Peyer's patch (tissue), 4 donors: ENCODE measurements at regions not wholly inside any gene's neighbourhood (a gene's known extent, or its start where the extent isn't known, plus 50 kb on each side); places are given as distances from the start of the nearest gene placed in this dataset.

Source experiments
- DNase-seq, 3 donors: peaks; one replicate each; pipeline ENCODE4 v3.0.0-alpha.2; 2017 to 2019
- H3K27ac ChIP-seq, 4 donors: fragments of 200-600 bp; sonication (generic); one replicate each; pipeline ENCODE4 v1.5.1; 2016 to 2019
- H3K27me3 ChIP-seq, 2 donors: fragments of 200-600 bp; sonication (generic); one replicate each; pipeline ENCODE4 v1.5.1; 2019
- H3K36me3 ChIP-seq, 3 donors: fragments of 200-600 bp; sonication (generic); one replicate each; pipeline ENCODE4 v1.5.1; 2016 to 2019
- H3K4me1 ChIP-seq, 4 donors: fragments of 200-600 bp; sonication (generic); one replicate each; pipeline ENCODE4 v1.5.1; 2016 to 2019
- H3K4me3 ChIP-seq, 4 donors: fragments of 200-600 bp; sonication (generic); 1 replicate in 3 of 4; 2 replicates in 1 of 4; pipeline ENCODE4 v1.5.1; 2016 to 2019; ENCODE audit warnings: mild to moderate bottlenecking in 1 of 4
- H3K9me3 ChIP-seq, 4 donors: fragments of 200-600 bp; sonication (generic); one replicate each; pipeline ENCODE4 v1.5.1; 2016 to 2019; ENCODE audit warnings: mild to moderate bottlenecking in 1 of 4
- POLR2A ChIP-seq, 2 donors: fragments of 450-650 bp; IDR thresholded peaks; one replicate each; pipeline ENCODE4 v1.5.1; 2017; ENCODE audit warnings: antibody characterized with exemption in 2 of 2, mild to moderate bottlenecking in 2 of 2, moderate library complexity in 2 of 2
- TF ChIP-seq, protein P1 (sequence below), 6 experiments: fragments of 450-650 bp in 4 of 6; fragments of 200-600 bp in 2 of 6; sonication (generic) in 1 of 6; IDR thresholded peaks; one replicate each; pipeline ENCODE4 v1.5.1; 2017 to 2019; ENCODE audit warnings: antibody characterized with exemption in 6 of 6, mild to moderate bottlenecking in 3 of 6, moderate library complexity in 1 of 6

DNA sequence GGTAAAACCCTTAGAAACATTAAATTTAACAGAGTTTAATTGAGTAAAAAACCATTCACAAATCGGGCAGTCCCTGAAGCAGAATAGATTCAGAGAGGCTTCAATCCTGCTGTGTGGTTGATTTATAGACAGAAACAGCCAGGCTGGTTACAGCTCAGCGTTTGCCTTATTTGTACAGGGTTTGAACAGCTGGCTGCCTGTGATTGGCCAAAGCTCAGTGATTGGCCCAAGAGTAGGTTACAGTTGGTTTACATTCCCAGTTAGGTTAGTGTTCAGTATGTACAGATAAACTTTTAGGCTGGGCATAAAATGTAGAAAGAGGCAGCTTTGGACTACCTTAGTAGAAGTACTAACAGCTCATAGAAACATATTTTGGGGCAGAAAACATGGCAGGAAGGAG lies 210.4 kb upstream of the ELAC2 start:
- Histone ChIP-seq H3K9me3 (no peaks in the 10 kb centered on the region), H3K4me1 (no peaks in the 10 kb centered on the region), H3K27me3 (no peaks in the 10 kb centered on the region), H3K4me3 (no peak overlapping the region), H3K27ac (no peak overlapping the region), H3K36me3 (no peaks in the 10 kb centered on the region)
- TF ChIP-seq POLR2A (IDR thresholded peaks at IDR 0.05) = no peak
- DNase-seq = no peak

DNA sequence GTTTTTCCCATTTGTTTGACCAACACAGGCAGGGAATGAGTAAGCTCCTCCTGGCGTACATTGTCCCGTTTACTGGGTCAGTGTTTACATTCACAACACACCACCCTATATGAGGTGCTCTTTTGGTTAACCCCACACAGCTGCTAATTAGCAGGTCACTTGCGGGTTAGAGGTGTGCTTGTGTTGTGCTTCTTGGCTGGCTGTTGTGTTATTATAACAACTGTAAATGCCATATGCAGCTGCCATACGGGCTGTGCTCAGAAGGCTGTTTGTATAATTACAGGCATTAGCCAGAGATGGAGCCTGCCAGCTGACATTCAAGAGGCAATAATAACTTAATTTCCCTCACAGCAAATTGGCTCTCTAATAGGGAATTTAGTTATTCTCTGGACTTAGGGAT lies 205.1 kb upstream of the ELAC2 start:
- H3K36me3 ChIP-seq = no peaks in the 10 kb centered on the region
- TF ChIP-seq, protein P1, sequence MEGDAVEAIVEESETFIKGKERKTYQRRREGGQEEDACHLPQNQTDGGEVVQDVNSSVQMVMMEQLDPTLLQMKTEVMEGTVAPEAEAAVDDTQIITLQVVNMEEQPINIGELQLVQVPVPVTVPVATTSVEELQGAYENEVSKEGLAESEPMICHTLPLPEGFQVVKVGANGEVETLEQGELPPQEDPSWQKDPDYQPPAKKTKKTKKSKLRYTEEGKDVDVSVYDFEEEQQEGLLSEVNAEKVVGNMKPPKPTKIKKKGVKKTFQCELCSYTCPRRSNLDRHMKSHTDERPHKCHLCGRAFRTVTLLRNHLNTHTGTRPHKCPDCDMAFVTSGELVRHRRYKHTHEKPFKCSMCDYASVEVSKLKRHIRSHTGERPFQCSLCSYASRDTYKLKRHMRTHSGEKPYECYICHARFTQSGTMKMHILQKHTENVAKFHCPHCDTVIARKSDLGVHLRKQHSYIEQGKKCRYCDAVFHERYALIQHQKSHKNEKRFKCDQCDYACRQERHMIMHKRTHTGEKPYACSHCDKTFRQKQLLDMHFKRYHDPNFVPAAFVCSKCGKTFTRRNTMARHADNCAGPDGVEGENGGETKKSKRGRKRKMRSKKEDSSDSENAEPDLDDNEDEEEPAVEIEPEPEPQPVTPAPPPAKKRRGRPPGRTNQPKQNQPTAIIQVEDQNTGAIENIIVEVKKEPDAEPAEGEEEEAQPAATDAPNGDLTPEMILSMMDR (IDR thresholded peaks at IDR 0.05) = no peak
- TF ChIP-seq POLR2A (IDR thresholded peaks at IDR 0.05) = no peak
- no peaks in the 10 kb centered on the region for H3K27me3 ChIP-seq
- no peaks in the 10 kb centered on the region for H3K9me3 ChIP-seq
- no peak overlapping the region for H3K27ac ChIP-seq
- DNase-seq = peak in 1 of 3 donors; percentile 45
- no peaks in the 10 kb centered on the region for H3K4me1 ChIP-seq
- H3K4me3 ChIP-seq = no peak overlapping the region

DNA sequence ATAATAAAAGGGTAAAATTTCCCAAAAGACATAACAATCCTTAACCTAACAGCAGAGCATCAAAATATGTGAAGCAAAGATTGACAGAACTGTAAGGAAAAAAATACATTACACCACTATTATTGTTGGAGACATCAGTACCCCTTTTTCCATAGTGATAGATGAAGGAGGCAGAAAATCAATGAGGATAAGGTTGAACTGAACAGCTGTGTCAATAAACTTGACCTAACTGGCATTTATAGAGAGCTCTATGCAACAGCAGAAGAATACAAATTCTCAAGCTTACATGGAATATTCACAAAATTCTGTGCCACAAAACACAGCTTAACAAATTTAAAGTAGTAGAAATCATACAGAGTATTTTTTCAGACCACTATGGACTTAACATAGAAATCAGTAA lies 195.0 kb upstream of the ELAC2 start:
- no peaks in the 10 kb centered on the region for H3K27me3 ChIP-seq
- TF ChIP-seq POLR2A (IDR thresholded peaks at IDR 0.05) = no peak
- TF ChIP-seq, protein P1 (IDR thresholded peaks at IDR 0.05) = no peak

DNA sequence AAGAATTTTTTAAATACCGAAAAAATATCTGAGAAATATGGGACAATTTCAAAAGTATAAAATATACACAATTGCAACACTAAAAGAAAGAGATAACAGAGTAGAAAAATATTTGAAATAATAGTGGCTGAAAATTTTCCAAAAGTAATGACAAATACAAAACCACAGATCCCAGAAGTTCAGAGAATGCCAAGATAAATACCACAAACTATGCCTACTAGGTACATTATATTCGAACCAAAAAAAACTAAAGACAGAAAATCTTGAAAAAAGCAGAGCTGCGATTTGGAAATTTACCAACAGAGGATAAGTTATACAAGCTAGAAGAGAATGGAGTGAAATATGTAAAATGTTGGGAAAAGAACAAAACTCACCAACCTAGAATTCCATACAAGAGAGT lies 191.3 kb upstream of the ELAC2 start:
- no peak for DNase-seq
- Histone ChIP-seq H3K27ac (no peak overlapping the region), H3K4me1 (no peaks in the 10 kb centered on the region)

More for the DNA sequence above, 195.0 kb upstream of the ELAC2 start:
- Histone ChIP-seq H3K36me3 (no peaks in the 10 kb centered on the region), H3K4me1 (no peaks in the 10 kb centered on the region), H3K27ac (no peak overlapping the region), H3K4me3 (no peak overlapping the region), H3K9me3 (no peaks in the 10 kb centered on the region)
- DNase-seq = no peak

DNA sequence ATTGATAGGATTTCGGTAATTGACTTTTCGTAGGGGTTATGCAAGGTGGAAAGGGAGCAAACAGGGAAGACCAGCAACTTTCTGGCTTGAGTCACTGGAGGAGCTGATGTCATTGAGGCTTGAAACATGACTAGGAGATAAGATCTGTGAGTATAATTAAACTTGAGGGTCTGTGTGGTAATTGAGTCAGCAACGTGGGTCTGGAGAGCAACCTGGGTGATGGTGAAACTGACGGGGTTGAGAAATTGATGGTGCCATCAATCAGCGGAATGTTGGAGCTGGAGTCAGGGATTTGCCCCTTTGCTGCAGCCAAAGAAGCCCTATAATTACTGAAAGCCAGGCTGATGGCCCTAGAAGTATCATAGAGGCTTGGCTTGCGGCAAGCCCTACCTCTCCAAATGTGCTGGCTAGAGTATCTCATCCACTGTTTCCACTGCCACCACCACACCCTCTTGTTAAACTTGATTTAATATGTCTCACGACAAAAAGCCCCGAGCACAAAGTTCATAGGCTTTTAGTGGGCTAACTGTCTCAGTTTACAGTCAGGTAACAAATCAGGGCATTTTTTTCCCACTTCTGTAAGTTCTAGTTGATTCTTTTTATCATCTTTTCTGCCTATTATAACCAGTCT lies 186.9 kb upstream of the ELAC2 start:
- no peaks in the 10 kb centered on the region for H3K27me3 ChIP-seq
- no peaks in the 10 kb centered on the region for H3K4me1 ChIP-seq
- no peak overlapping the region for H3K27ac ChIP-seq
- H3K4me3 ChIP-seq = no peak overlapping the region
- TF ChIP-seq, protein P1 (IDR thresholded peaks at IDR 0.05) = no peak
- TF ChIP-seq POLR2A (IDR thresholded peaks at IDR 0.05) = no peak
- no peaks in the 10 kb centered on the region for H3K36me3 ChIP-seq
- no peaks in the 10 kb centered on the region for H3K9me3 ChIP-seq
- DNase-seq = no peak

More for the DNA sequence above, 191.3 kb upstream of the ELAC2 start:
- no peak for TF ChIP-seq POLR2A (IDR thresholded peaks at IDR 0.05)
- TF ChIP-seq, protein P1 (IDR thresholded peaks at IDR 0.05) = no peak
- Histone ChIP-seq H3K36me3 (no peaks in the 10 kb centered on the region), H3K4me3 (no peak overlapping the region), H3K27me3 (no peaks in the 10 kb centered on the region), H3K9me3 (no peaks in the 10 kb centered on the region)

DNA sequence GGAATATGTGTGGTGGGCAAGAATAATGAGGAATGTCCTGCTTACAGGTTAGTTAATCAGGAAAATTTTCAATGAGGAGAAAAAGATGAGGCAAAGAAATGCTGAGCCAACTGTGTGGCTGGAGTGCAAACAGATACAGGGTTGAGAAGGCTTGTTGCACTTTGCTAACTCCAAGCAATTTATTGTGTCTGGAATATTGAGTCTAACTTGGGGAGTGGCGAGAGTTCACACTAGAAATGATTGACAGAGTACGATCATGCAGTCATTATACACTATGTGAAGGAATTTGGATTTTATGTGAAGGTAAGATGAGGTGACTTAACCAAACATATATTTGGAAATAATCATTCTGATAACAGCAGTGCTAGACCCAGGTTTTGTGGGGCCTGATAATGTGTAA lies 185.0 kb upstream of the ELAC2 start:
- DNase-seq = no peak
- TF ChIP-seq, protein P1 (IDR thresholded peaks at IDR 0.05) = no peak
- TF ChIP-seq POLR2A (IDR thresholded peaks at IDR 0.05) = no peak
- Histone ChIP-seq H3K36me3 (no peaks in the 10 kb centered on the region), H3K4me3 (no peak overlapping the region), H3K27ac (no peak overlapping the region), H3K4me1 (no peaks in the 10 kb centered on the region), H3K9me3 (no peaks in the 10 kb centered on the region), H3K27me3 (no peaks in the 10 kb centered on the region)
